Rectal smooth muscle tissue (tissue), 1 donor: ENCODE measurements at regions not wholly inside any gene's neighbourhood (a gene's known extent, or its start where the extent isn't known, plus 50 kb on each side); places are given as distances from the start of the nearest gene placed in this dataset.
"Not testable (repeated sequence)": the region's sequence is repeated elsewhere in the genome, so short reads cannot be mapped to it uniquely, and the experiment has no call there.

Source experiments
- H3K27ac ChIP-seq: one replicate; pipeline ENCODE4 v1.7.0; 2013; ENCODE audit warnings: low read depth, low read length, inconsistent platforms
- H3K27me3 ChIP-seq: one replicate; pipeline ENCODE4 v1.7.0; 2013; ENCODE audit warnings: low read length; ENCODE audit not compliant: control insufficient read depth, insufficient read depth
- H3K36me3 ChIP-seq: one replicate; pipeline ENCODE4 v1.7.0; 2013; ENCODE audit warnings: low read length; ENCODE audit not compliant: control insufficient read depth, insufficient read depth
- H3K4me1 ChIP-seq: one replicate; pipeline ENCODE4 v1.7.0; 2013; ENCODE audit warnings: low read length; ENCODE audit not compliant: control insufficient read depth, insufficient read depth
- H3K4me3 ChIP-seq: one replicate; pipeline ENCODE4 v1.7.0; 2013; ENCODE audit warnings: low read length
- H3K9ac ChIP-seq: one replicate; pipeline ENCODE4 v1.7.0; 2013; ENCODE audit warnings: low read length

- Histone ChIP-seq H3K27ac (no peak overlapping the region), H3K9ac (no peak overlapping the region), H3K27me3 (no peaks in the 10 kb centered on the region), H3K36me3 (no peaks in the 10 kb centered on the region), H3K4me1 (no peaks in the 10 kb centered on the region), H3K4me3 (no peak overlapping the region)
These were observed 531.6 kb upstream of the HS3ST5 start for GRCh38 chr6:114874410-114874809.

GRCh38 chr6:114865506-114865905 is 522.7 kb upstream of the HS3ST5 start:
- H3K36me3 ChIP-seq, H3K4me1 ChIP-seq, H3K27me3 ChIP-seq, H3K4me3 ChIP-seq, H3K9ac ChIP-seq, H3K27ac ChIP-seq: not testable (repeated sequence)

GRCh38 chr6:114863610-114864009 is 520.8 kb upstream of the HS3ST5 start:
- no peak overlapping the region for H3K9ac ChIP-seq
- H3K4me1 ChIP-seq = no peaks in the 10 kb centered on the region
- no peaks in the 10 kb centered on the region for H3K27me3 ChIP-seq
- no peak overlapping the region for H3K4me3 ChIP-seq
- H3K36me3 ChIP-seq = no peaks in the 10 kb centered on the region
- no peak overlapping the region for H3K27ac ChIP-seq

GRCh38 chr6:114862819-114863218 is 520.0 kb upstream of the HS3ST5 start:
- Histone ChIP-seq H3K27me3 (no peaks in the 10 kb centered on the region), H3K4me3 (no peak overlapping the region), H3K36me3 (no peaks in the 10 kb centered on the region), H3K27ac (no peak overlapping the region), H3K4me1 (no peaks in the 10 kb centered on the region), H3K9ac (no peak overlapping the region)

GRCh38 chr6:114862064-114862463 is 519.2 kb upstream of the HS3ST5 start:
- H3K4me1 ChIP-seq = no peaks in the 10 kb centered on the region
- no peak overlapping the region for H3K4me3 ChIP-seq
- no peaks in the 10 kb centered on the region for H3K36me3 ChIP-seq
- no peaks in the 10 kb centered on the region for H3K27me3 ChIP-seq
- no peak overlapping the region for H3K9ac ChIP-seq
- H3K27ac ChIP-seq = no peak overlapping the region

- H3K27me3 ChIP-seq = no peaks in the 10 kb centered on the region
- H3K36me3 ChIP-seq = no peaks in the 10 kb centered on the region
- no peaks in the 10 kb centered on the region for H3K4me1 ChIP-seq
- no peak overlapping the region for H3K4me3 ChIP-seq
- no peak overlapping the region for H3K9ac ChIP-seq
- H3K27ac ChIP-seq = no peak overlapping the region
These were observed 501.5 kb upstream of the HS3ST5 start for GRCh38 chr6:114844359-114844758.

- no peak overlapping the region for H3K4me3 ChIP-seq
- no peak overlapping the region for H3K9ac ChIP-seq
- no peaks in the 10 kb centered on the region for H3K27me3 ChIP-seq
- H3K36me3 ChIP-seq = no peaks in the 10 kb centered on the region
- no peak overlapping the region for H3K27ac ChIP-seq
- no peaks in the 10 kb centered on the region for H3K4me1 ChIP-seq
These were observed 496.2 kb upstream of the HS3ST5 start for GRCh38 chr6:114839019-114839418.

GRCh38 chr6:114833211-114833610 is 490.4 kb upstream of the HS3ST5 start:
- Histone ChIP-seq H3K9ac (no peak overlapping the region), H3K4me3 (no peak overlapping the region), H3K36me3 (no peaks in the 10 kb centered on the region), H3K27me3 (no peaks in the 10 kb centered on the region), H3K27ac (no peak overlapping the region), H3K4me1 (no peaks in the 10 kb centered on the region)

- Histone ChIP-seq H3K27ac (no peak overlapping the region), H3K36me3 (no peaks in the 10 kb centered on the region), H3K4me3 (no peak overlapping the region), H3K4me1 (no peaks in the 10 kb centered on the region), H3K27me3 (no peaks in the 10 kb centered on the region), H3K9ac (no peak overlapping the region)
These were observed 487.7 kb upstream of the HS3ST5 start for GRCh38 chr6:114830515-114830914.

GRCh38 chr6:114827135-114827534 is 484.3 kb upstream of the HS3ST5 start:
- no peak overlapping the region for H3K4me3 ChIP-seq
- H3K27ac ChIP-seq = no peak overlapping the region
- H3K4me1 ChIP-seq = no peaks in the 10 kb centered on the region

GRCh38 chr6:114824409-114824808 is 481.6 kb upstream of the HS3ST5 start:
- H3K27ac ChIP-seq = no peak overlapping the region
- H3K36me3 ChIP-seq = no peaks in the 10 kb centered on the region
- H3K27me3 ChIP-seq = no peaks in the 10 kb centered on the region
- H3K4me1 ChIP-seq = no peaks in the 10 kb centered on the region
- H3K9ac ChIP-seq = no peak overlapping the region
- no peak overlapping the region for H3K4me3 ChIP-seq

More at GRCh38 chr6:114827135-114827534, 484.3 kb upstream of the HS3ST5 start:
- Histone ChIP-seq H3K36me3 (no peaks in the 10 kb centered on the region), H3K9ac (no peak overlapping the region), H3K27me3 (no peaks in the 10 kb centered on the region)

- Histone ChIP-seq H3K4me1 (no peaks in the 10 kb centered on the region), H3K4me3 (no peak overlapping the region), H3K36me3 (no peaks in the 10 kb centered on the region), H3K27ac (no peak overlapping the region), H3K9ac (no peak overlapping the region), H3K27me3 (no peaks in the 10 kb centered on the region)
These were observed 473.9 kb upstream of the HS3ST5 start for GRCh38 chr6:114816678-114817077.

GRCh38 chr6:114810468-114810867 is 467.6 kb upstream of the HS3ST5 start:
- Histone ChIP-seq H3K27me3 (no peaks in the 10 kb centered on the region), H3K36me3 (no peaks in the 10 kb centered on the region), H3K9ac (no peak overlapping the region), H3K27ac (no peak overlapping the region), H3K4me3 (no peak overlapping the region), H3K4me1 (no peaks in the 10 kb centered on the region)
